ENCODE measurements at regions not wholly inside any gene's neighbourhood (a gene's known extent, or its start where the extent isn't known, plus 50 kb on each side); places are given as distances from the start of the nearest gene placed in this dataset.
A peak's percentile ranks its signal among the peaks of the same experiment; 100 is the strongest.

- TF ChIP-seq EZH2 (IDR thresholded peaks at IDR 0.05; ENCODE audit: low read length) (no peak), CTCF (optimal IDR thresholded peaks at IDR 0.05 in 1 of 3, IDR thresholded peaks at IDR 0.05 in 1 of 3, conservative IDR thresholded peaks at IDR 0.05 in 1 of 3; ENCODE audit: extremely low read depth in 1 of 3, insufficient read depth in 2 of 3, low read length in 3 of 3) (peak in 2 of 3 experiments; percentile 22 to 59)
Measured at GRCh38 chr2:161570424-161571050, 53.7 kb upstream of the SLC4A10 start.

Data from keratinocyte (primary cell).